NB4 (cell line): ENCODE measurements at regions not wholly inside any gene's neighbourhood (a gene's known extent, or its start where the extent isn't known, plus 50 kb on each side); places are given as distances from the start of the nearest gene placed in this dataset.

Experiments
- DNase-seq: peaks from one replicate; pipeline ENCODE4 v3.0.0; 2010; ENCODE audit warnings: low read depth
- H3K4me3 ChIP-seq: one replicate; pipeline ENCODE4 v1.5.1; 2011; ENCODE audit warnings: mild to moderate bottlenecking, low read depth, low read length, moderate library complexity
- MYC ChIP-seq: IDR thresholded peaks from 2 replicates; pipeline ENCODE4 v1.6.1; 2011; ENCODE audit warnings: low read depth, low read length
- POLR2A ChIP-seq: IDR thresholded peaks from 2 replicates; pipeline ENCODE4 v1.6.1; 2011; ENCODE audit warnings: mild to moderate bottlenecking; ENCODE audit not compliant: insufficient read length; ENCODE audit errors: extremely low read depth
- TF ChIP-seq, protein P1 (sequence below): IDR thresholded peaks from one replicate; pipeline ENCODE4 v1.5.1; 2012; ENCODE audit warnings: low read depth, low read length
- TF ChIP-seq, protein P2 (sequence below): IDR thresholded peaks from 2 replicates; pipeline ENCODE4 v1.6.1; 2011; ENCODE audit warnings: low read depth, low read length

DNA sequence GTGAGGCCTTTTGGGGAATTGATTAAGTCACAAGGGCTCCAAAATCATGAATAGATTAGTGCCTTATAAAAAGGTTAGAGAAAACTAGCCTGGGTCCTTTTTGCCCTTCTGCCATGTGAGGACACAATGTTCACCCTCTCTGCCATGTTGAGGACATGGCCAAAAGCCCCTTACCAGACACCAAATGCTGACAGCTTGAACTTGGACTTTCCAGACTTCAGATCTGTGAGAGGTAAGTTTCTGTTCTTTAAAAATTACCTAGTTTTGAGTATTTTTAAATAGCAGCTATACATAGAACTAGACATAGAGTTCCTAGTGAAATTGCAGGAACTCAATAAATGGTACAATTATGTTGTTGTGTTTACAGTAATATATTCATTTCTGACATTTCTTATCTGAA lies 1214.4 kb downstream of the ADGRL3 start:
- no peak overlapping the region for H3K4me3 ChIP-seq
- no peak for DNase-seq
- TF ChIP-seq, protein P1, sequence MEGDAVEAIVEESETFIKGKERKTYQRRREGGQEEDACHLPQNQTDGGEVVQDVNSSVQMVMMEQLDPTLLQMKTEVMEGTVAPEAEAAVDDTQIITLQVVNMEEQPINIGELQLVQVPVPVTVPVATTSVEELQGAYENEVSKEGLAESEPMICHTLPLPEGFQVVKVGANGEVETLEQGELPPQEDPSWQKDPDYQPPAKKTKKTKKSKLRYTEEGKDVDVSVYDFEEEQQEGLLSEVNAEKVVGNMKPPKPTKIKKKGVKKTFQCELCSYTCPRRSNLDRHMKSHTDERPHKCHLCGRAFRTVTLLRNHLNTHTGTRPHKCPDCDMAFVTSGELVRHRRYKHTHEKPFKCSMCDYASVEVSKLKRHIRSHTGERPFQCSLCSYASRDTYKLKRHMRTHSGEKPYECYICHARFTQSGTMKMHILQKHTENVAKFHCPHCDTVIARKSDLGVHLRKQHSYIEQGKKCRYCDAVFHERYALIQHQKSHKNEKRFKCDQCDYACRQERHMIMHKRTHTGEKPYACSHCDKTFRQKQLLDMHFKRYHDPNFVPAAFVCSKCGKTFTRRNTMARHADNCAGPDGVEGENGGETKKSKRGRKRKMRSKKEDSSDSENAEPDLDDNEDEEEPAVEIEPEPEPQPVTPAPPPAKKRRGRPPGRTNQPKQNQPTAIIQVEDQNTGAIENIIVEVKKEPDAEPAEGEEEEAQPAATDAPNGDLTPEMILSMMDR, result no peak
- no peak for TF ChIP-seq POLR2A
- TF ChIP-seq, protein P2, sequence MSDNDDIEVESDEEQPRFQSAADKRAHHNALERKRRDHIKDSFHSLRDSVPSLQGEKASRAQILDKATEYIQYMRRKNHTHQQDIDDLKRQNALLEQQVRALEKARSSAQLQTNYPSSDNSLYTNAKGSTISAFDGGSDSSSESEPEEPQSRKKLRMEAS, result no peak
- no peak for TF ChIP-seq MYC

DNA sequence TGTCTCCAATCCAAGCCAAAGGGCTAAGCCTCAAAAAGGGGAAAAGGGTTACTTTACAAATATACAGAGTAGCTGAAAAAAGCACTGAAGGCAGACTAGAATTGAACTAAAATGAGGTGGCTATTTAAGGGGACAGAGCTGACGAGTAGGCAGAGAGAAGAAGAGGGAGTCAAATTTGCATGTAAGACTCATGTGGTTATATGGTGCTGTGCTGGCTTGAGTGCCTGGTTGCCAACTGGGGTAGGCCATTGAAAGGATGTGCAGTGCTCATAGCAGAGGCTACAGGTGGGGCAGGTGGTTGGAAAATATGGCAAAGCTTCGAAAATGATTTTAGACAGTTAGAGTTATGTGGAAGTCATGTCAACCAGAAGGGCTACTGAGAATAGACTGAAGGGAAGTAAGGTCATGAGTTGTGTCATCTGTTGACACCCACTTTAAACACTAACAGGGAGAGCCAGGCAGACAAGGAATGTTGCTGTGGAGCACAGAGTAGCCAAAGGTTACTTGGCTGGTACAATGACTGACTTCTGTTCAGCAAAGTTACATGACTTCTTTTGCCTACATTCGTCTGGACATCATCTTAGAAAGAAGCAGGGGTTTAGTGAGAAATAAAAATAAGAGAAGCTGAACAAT lies 1210.4 kb downstream of the ADGRL3 start:
- DNase-seq, result no peak
- H3K4me3 ChIP-seq, result no peak overlapping the region
- TF ChIP-seq, protein P1, result no peak
- TF ChIP-seq MYC (no peak), POLR2A (no peak)
- TF ChIP-seq, protein P2, result no peak

DNA sequence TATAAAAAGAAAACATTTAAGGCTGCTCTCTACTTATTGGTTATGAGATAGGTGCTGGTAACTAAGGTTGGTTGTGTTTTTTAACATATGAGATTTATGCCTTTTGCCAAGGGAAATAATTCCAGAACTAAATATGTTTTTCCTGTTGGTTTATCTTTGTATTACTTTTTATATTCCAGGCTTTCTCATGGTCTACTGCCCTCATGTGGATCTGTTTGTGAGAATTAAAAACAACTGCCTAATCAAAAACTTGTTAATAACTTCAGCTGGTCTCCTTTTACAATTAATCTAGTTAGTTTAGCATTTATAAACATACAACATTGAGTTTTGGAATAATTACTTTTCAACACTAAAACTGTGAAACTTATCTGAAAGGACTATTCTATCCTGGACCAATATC lies 1208.3 kb downstream of the ADGRL3 start:
- DNase-seq, result no peak
- H3K4me3 ChIP-seq, result no peak overlapping the region
- TF ChIP-seq MYC (no peak), POLR2A (no peak)
- TF ChIP-seq, protein P2, result no peak
- TF ChIP-seq, protein P1, result no peak

DNA sequence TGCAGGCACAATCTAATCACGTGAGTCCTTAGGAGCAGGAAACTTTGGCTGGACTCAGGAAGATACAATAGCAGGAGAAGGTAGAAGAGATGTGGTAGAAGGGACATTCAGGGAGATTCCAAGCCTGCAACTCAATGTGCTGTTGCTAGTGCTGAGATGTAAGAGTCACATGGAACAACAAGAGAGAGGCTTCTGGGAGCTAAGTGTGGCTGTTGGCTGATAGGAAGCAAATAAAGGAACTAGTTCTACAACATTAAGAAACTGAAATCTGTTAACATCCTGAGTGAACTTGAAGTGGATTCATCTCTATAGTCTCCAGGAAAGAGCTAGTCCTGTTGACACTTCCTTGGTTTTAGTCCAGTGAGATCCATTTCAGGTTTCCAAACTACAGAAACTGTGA lies 1207.4 kb downstream of the ADGRL3 start:
- TF ChIP-seq, protein P1, result no peak
- TF ChIP-seq, protein P2, result no peak
- TF ChIP-seq POLR2A (no peak), MYC (no peak)
- no peak overlapping the region for H3K4me3 ChIP-seq
- no peak for DNase-seq

DNA sequence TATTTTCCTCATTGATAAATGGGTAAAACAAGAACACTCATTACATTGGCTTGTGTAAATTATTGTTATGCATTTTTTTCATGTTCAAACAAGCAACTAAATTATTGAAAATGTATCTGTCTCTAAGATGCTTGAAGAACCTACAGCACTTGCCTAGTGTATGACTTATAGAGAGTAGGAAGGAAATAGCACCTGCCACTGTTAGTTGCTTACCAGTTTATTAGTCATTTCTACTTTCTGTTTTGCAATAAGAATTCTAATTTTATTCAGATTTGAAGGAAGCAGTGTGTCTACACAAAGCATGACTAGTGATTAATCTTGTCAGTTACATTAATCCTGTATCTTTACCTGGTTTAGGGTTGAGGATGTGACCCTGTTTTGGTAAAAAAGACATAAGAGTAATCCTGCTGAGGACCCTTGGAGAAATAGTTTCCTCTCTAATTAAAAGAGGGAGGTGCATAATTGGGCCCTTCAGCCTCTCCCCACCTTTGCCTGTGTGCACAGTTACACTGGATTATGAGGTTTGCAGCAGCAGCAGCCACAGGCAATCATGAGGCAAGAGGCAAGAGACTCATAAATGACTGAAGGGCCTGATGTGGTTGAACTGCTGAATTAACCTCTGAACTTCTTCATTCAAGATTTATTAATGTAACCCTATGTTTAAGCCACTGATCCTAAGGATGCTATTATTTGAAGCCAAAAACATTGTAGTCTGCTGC lies 1202.1 kb downstream of the ADGRL3 start:
- no peak for DNase-seq
- no peak overlapping the region for H3K4me3 ChIP-seq
- TF ChIP-seq MYC (no peak), POLR2A (no peak)
- TF ChIP-seq, protein P2, result no peak
- TF ChIP-seq, protein P1, result no peak
